Liver (tissue), 2 donors: ENCODE measurements at regions not wholly inside any gene's neighbourhood (a gene's known extent, or its start where the extent isn't known, plus 50 kb on each side); places are given as distances from the start of the nearest gene placed in this dataset.

ENCODE experiments used
- TF ChIP-seq, protein P1 (sequence below): IDR thresholded peaks from 2 replicates; pipeline ENCODE4 v1.6.1; 2016; ENCODE audit warnings: antibody characterized with exemption
- TF ChIP-seq, protein P2 (sequence below): IDR thresholded peaks from 2 replicates; pipeline ENCODE4 v1.6.1; 2016; ENCODE audit warnings: antibody characterized with exemption
- donor health status: healthy.

DNA sequence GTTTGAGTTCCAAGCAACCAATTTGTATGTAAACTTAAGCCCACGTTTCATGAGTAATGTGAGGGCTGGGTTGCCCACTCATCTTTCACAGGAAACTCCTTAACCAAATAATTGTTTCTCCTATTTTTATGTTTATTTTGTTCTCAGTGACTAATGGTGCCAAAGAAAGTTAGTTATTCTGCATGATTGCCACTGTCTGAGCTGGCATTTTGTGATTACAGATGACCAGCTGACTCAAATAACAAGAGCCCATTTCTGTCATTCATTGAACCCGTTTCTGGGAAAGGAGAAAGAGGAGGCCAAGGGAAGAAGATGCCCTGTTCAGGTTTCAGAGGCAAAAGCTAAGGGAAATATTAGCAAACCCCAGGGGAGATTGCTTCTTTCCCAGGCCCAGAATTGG lies 186.9 kb upstream of the MYO3A start:
- TF ChIP-seq, protein P1, sequence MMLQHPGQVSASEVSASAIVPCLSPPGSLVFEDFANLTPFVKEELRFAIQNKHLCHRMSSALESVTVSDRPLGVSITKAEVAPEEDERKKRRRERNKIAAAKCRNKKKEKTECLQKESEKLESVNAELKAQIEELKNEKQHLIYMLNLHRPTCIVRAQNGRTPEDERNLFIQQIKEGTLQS: no peak
- TF ChIP-seq, protein P2, sequence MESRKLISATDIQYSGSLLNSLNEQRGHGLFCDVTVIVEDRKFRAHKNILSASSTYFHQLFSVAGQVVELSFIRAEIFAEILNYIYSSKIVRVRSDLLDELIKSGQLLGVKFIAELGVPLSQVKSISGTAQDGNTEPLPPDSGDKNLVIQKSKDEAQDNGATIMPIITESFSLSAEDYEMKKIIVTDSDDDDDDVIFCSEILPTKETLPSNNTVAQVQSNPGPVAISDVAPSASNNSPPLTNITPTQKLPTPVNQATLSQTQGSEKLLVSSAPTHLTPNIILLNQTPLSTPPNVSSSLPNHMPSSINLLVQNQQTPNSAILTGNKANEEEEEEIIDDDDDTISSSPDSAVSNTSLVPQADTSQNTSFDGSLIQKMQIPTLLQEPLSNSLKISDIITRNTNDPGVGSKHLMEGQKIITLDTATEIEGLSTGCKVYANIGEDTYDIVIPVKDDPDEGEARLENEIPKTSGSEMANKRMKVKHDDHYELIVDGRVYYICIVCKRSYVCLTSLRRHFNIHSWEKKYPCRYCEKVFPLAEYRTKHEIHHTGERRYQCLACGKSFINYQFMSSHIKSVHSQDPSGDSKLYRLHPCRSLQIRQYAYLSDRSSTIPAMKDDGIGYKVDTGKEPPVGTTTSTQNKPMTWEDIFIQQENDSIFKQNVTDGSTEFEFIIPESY: no peak
